Mesothelial cell of epicardium (in vitro differentiated cells): ENCODE measurements at regions not wholly inside any gene's neighbourhood (a gene's known extent, or its start where the extent isn't known, plus 50 kb on each side); places are given as distances from the start of the nearest gene placed in this dataset.

Experiments used
- DNase-seq, 2 experiments: peaks; one replicate each; pipeline ENCODE4 v3.0.0; 2021; ENCODE audit warnings: low spot score in 2 of 2; ENCODE audit not compliant: unreplicated experiment in 2 of 2
- H3K27ac Mint-ChIP-seq: 2 replicates; pipeline ENCODE4 v1.8.0; 2021; ENCODE audit warnings: mixed read lengths
- H3K27me3 Mint-ChIP-seq: 2 replicates; pipeline ENCODE4 v1.8.0; 2021; ENCODE audit warnings: low read depth, mixed read lengths
- H3K36me3 Mint-ChIP-seq: 2 replicates; pipeline ENCODE4 v1.8.0; 2021; ENCODE audit warnings: mixed read lengths
- H3K4me1 Mint-ChIP-seq: 2 replicates; pipeline ENCODE4 v1.8.0; 2021; ENCODE audit warnings: mixed read lengths
- H3K4me3 Mint-ChIP-seq: 2 replicates; pipeline ENCODE4 v1.8.0; 2021; ENCODE audit warnings: mild to moderate bottlenecking, moderate library complexity, mixed read lengths
- H3K9me3 Mint-ChIP-seq: 2 replicates; pipeline ENCODE4 v1.8.0; 2021; ENCODE audit warnings: mixed read lengths
- TF ChIP-seq, protein P1 (sequence below): fragments of 200-600 bp; sonication (generic); IDR thresholded peaks from one replicate; pipeline ENCODE4 v1.5.0; 2021; ENCODE audit warnings: antibody characterized with exemption; ENCODE audit not compliant: unreplicated experiment

DNA sequence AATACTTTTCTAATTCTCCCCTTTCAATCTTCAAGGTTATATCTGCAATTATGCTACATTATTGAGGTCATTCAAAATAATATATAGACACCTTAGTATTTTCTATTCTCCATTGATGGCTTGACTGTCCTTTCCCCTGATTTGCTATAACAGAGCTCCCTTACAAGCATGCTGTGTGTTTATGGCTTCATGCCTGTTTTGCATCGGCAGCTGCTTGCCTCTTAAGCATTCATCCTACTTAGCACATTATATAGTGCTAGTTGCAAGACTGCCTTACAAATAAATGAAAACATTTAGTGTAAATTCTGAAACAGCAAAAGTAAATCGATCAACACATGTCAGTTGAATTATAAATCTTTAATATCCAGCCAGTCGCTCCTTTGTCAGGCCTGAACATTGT, 476.2 kb upstream of the POU3F2 start:
- H3K36me3 Mint-ChIP-seq: no peaks in the 10 kb centered on the region
- no peak overlapping the region for H3K27ac Mint-ChIP-seq
- no peak for DNase-seq
- H3K9me3 Mint-ChIP-seq: no peaks in the 10 kb centered on the region
- peaks cover 5% of the 10 kb centered on the region for H3K27me3 Mint-ChIP-seq
- H3K4me3 Mint-ChIP-seq: no peak overlapping the region
- TF ChIP-seq, protein P1, sequence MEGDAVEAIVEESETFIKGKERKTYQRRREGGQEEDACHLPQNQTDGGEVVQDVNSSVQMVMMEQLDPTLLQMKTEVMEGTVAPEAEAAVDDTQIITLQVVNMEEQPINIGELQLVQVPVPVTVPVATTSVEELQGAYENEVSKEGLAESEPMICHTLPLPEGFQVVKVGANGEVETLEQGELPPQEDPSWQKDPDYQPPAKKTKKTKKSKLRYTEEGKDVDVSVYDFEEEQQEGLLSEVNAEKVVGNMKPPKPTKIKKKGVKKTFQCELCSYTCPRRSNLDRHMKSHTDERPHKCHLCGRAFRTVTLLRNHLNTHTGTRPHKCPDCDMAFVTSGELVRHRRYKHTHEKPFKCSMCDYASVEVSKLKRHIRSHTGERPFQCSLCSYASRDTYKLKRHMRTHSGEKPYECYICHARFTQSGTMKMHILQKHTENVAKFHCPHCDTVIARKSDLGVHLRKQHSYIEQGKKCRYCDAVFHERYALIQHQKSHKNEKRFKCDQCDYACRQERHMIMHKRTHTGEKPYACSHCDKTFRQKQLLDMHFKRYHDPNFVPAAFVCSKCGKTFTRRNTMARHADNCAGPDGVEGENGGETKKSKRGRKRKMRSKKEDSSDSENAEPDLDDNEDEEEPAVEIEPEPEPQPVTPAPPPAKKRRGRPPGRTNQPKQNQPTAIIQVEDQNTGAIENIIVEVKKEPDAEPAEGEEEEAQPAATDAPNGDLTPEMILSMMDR: no peak
- H3K4me1 Mint-ChIP-seq: no peaks in the 10 kb centered on the region

DNA sequence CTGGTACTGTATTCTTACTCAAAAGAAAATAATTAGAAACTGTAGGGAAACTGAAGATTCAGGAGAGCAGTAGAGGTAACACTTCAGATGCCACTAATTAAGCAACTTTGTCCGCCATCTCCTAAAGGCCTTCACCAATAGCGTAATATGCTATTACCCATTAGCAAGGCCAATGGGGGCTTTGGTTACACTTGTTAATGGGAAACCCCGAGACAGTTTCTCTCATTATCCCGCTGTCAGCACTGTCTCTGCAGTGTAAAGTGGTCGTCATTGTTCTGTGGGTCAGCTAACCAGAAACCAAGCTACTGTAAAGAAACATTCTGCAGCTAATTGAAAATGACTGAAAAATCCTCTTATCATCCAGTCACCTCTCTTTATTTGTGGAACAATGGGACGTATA, 468.0 kb upstream of the POU3F2 start:
- Mint-ChIP-seq H3K36me3 (no peaks in the 10 kb centered on the region), H3K9me3 (no peaks in the 10 kb centered on the region), H3K27me3 (peaks cover 6% of the 10 kb centered on the region), H3K27ac (no peak overlapping the region), H3K4me1 (no peaks in the 10 kb centered on the region), H3K4me3 (no peak overlapping the region)
- TF ChIP-seq, protein P1: no peak
- no peak for DNase-seq

DNA sequence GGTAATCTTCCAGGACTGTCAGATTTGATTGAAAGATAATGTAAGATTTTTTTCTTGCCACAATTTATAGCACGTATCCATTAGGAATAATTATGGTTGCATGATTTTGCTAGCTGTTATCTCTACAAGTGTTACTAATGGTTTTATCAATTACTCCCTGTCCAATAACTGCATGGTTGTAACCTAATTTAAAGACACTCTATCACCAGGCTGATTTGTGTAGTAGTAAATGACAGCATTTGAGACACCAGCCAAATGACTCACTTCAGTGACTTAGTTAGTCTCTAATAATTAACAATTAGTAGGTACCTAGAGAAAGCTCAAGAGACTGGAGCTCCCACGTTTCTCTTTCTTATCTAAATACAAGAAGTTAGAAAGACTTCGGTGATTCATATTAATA, 453.8 kb upstream of the POU3F2 start:
- no peak for DNase-seq
- no peak overlapping the region for H3K27ac Mint-ChIP-seq
- H3K36me3 Mint-ChIP-seq: no peaks in the 10 kb centered on the region
- peaks cover 2% of the 10 kb centered on the region for H3K4me1 Mint-ChIP-seq
- peaks cover 10% of the 10 kb centered on the region for H3K9me3 Mint-ChIP-seq
- TF ChIP-seq, protein P1: no peak
- peaks cover 6% of the 10 kb centered on the region for H3K27me3 Mint-ChIP-seq
- no peak overlapping the region for H3K4me3 Mint-ChIP-seq

DNA sequence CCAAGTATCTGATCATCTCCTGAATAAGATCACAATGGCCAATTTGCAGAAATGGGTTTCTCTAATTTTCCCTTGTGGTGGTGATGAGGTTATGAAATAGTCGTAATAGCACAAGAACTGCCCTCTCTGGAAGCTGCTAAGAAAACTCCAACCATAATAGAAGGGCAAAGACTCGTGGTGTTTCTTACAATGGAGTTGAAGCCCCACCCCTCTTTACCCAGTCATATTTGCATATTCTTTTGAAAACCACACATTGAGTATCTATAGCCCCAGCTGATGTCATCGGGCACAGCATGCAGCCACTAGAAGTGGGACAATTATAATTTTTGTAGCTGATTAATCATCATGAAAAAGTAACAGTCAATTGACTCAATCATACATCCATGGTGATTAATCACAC, 452.1 kb upstream of the POU3F2 start:
- Mint-ChIP-seq H3K4me1 (peaks cover 2% of the 10 kb centered on the region), H3K27ac (no peak overlapping the region), H3K9me3 (peaks cover 7% of the 10 kb centered on the region), H3K36me3 (no peaks in the 10 kb centered on the region), H3K27me3 (peaks cover 6% of the 10 kb centered on the region), H3K4me3 (no peak overlapping the region)
- no peak for DNase-seq
- TF ChIP-seq, protein P1: no peak

DNA sequence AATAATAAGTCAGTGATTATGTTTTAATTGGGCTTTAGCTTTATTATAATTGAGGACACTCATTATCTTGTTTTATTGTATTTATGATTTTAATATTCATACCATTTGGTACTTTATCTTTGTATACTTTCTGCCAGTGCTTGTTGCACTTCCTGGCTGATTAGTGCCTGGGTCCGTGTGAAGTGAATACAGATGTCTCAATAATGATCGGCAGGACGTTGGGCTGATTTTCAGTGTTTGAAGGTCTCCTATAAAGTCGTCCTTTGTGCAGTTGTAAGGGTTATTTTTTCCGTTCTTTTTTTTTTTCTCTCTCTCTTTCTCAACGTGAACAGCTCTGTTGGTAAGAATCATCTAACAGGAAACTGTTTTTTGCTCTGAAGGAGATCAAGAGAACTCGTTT, 450.0 kb upstream of the POU3F2 start:
- no peaks in the 10 kb centered on the region for H3K27me3 Mint-ChIP-seq
- no peak for DNase-seq
- H3K9me3 Mint-ChIP-seq: peaks cover 8% of the 10 kb centered on the region
- H3K27ac Mint-ChIP-seq: no peak overlapping the region
- peaks cover 2% of the 10 kb centered on the region for H3K4me1 Mint-ChIP-seq
- no peak overlapping the region for H3K4me3 Mint-ChIP-seq
- TF ChIP-seq, protein P1: no peak
- H3K36me3 Mint-ChIP-seq: no peaks in the 10 kb centered on the region

DNA sequence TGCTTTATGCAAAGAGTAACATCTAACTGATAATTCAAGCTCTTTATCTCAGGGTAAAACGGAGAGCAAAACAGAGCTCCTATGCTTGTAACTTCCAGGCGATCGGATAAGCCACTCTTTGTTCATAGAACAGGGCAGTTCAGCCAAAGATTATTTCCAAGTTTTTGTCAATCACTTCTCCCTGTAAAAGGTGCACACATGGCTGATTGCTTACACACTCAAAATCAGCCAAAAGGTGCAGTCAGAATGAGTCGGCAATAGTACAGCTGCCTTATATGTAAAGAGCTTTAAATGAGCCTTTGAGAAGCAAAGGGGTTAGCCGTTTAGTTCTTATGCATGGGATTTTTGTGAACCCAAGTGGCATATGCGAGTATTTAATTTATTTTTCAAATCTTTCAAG, 449.6 kb upstream of the POU3F2 start:
- TF ChIP-seq, protein P1: no peak
- Mint-ChIP-seq H3K9me3 (peaks cover 9% of the 10 kb centered on the region), H3K36me3 (no peaks in the 10 kb centered on the region), H3K27me3 (no peaks in the 10 kb centered on the region), H3K4me3 (no peak overlapping the region), H3K4me1 (peaks cover 2% of the 10 kb centered on the region), H3K27ac (no peak overlapping the region)
- no peak for DNase-seq
